ENCODE measurements at regions not wholly inside any gene's neighbourhood (a gene's known extent, or its start where the extent isn't known, plus 50 kb on each side); places are given as distances from the start of the nearest gene placed in this dataset.

GRCh38 chr12:22860926-22861325, 236.0 kb downstream of the ETNK1 start:
- Histone ChIP-seq H2BK5ac (ENCODE audit: insufficient read length, low read length) (no peak overlapping the region), H2BK20ac (ENCODE audit: low read depth, low read length, poor library complexity, severe bottlenecking) (no peak overlapping the region), H2BK120ac (ENCODE audit: low read depth, low read length, poor library complexity, severe bottlenecking) (no peak overlapping the region), H3K18ac (ENCODE audit: insufficient read length, low read depth, low read length) (no peak overlapping the region), H3T11ph (ENCODE audit: low read length) (no peak overlapping the region), H2AFZ (ENCODE audit: low read length) (no peak overlapping the region), H3K4me2 (ENCODE audit: insufficient read depth, insufficient read length, low read length) (no peak overlapping the region), H3K9me3 (ENCODE audit: control insufficient read depth, low read depth, low read length) (no peaks in the 10 kb centered on the region), H4K8ac (replicated peaks; ENCODE audit: insufficient read length, low read depth, low read length) (no peak overlapping the region), H3K56ac (ENCODE audit: insufficient read length, low read depth, low read length) (no peak overlapping the region), H3K27me3 (ENCODE audit: insufficient read depth, low read length) (no peaks in the 10 kb centered on the region), H3K4me1 (ENCODE audit: insufficient read depth, low read length) (no peaks in the 10 kb centered on the region), H3K79me2 (ENCODE audit: insufficient read depth, low read length) (no peaks in the 10 kb centered on the region), H3K4ac (ENCODE audit: low read depth, low read length) (no peak overlapping the region), H3K23me2 (ENCODE audit: insufficient read length, low read depth, low read length, poor library complexity, severe bottlenecking) (no peaks in the 10 kb centered on the region), H3K14ac (ENCODE audit: insufficient read depth, low read length) (no peak overlapping the region), H3K9ac (ENCODE audit: extremely low read depth, insufficient read length, low read length) (no peak overlapping the region), H4K91ac (ENCODE audit: insufficient read length, low read depth, low read length) (no peak overlapping the region), H4K20me1 (ENCODE audit: control insufficient read depth, insufficient read depth, insufficient read length) (no peaks in the 10 kb centered on the region), H2BK15ac (ENCODE audit: low read depth, low read length) (no peak overlapping the region), H3K23ac (ENCODE audit: insufficient read length, low read depth, low read length) (no peak overlapping the region), H3K79me1 (ENCODE audit: insufficient read depth, low read depth, low read length, poor library complexity, severe bottlenecking) (no peaks in the 10 kb centered on the region), H4K5ac (ENCODE audit: insufficient read length, low read depth, low read length) (no peak overlapping the region), H3K27ac (ENCODE audit: insufficient read length, low read depth, low read length) (no peak overlapping the region), H2AK5ac (ENCODE audit: insufficient read length, low read length) (no peak overlapping the region), H2BK12ac (ENCODE audit: insufficient read length, low read depth, low read length) (no peak overlapping the region)
- DNase-seq = no peak
- Mint-ChIP-seq H3K4me3 (no peak overlapping the region), H3K4me1 (peaks cover 19 to 26% of the 10 kb centered on the region in 2 experiments), H3K9me3 (no peaks in the 10 kb centered on the region; a peak in 1 of 5 replicates), H3K27me3 (ENCODE audit: low read depth) (no peaks in the 10 kb centered on the region), H3K36me3 (ENCODE audit: insufficient read depth in 1 of 3, low read depth in 3 of 3) (no peaks in the 10 kb centered on the region), H3K27ac (0 out of 7 replicates have a peak overlapping the region, but pooled peaks of 1 of the 3 experiments have one; percentile 17)
- no peak for TF ChIP-seq CTCF (conservative IDR thresholded peaks at IDR 0.05)
- WGBS (ENCODE audit: extremely low coverage, insufficient read length, low lambda C conversion rate) = no CpG with 5 or more reads among the region's 3 CpGs
